C1 segment of cervical spinal cord (tissue), 14 donors: ENCODE measurements at regions not wholly inside any gene's neighbourhood (a gene's known extent, or its start where the extent isn't known, plus 50 kb on each side); places are given as distances from the start of the nearest gene placed in this dataset.

ENCODE experiments used
- DNase-seq, 14 donors: peaks; one replicate each; lab custom pipeline; 2025; lab: John Stamatoyannopoulos, UW

- DNase-seq: no peak
Measured at GRCh38 chr17:63376949-63377348, 69.2 kb downstream of the CYB561 start.

GRCh38 chr17:63378411-63379375 lies 67.4 kb downstream of the CYB561 start:
- DNase-seq: no peak

- no peak for DNase-seq
Measured at GRCh38 chr17:63379636-63380035, 66.5 kb downstream of the CYB561 start.

- no peak for DNase-seq
Measured at GRCh38 chr17:63381101-63381729, 64.9 kb downstream of the CYB561 start.

DNA sequence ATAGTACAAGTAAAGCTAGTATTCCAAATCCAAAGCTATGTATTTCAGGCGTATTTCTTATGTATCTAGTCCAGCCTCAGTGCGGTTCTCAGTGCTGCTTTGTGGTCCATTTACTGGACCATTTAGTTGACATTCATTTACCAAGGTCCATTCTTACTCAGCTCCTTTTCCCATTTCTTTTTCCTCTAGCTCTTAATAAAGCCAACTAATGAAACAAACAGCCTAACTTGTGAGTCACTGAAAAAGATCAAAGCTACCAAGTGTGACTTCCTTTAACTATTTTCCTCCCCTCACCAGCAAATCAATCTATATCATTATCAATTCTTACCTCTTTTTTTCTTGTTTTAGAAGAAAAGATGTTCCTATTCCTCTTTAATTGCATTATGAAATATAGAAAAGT lies 64.0 kb downstream of the CYB561 start:
- DNase-seq: no peak
